GM23338 (cell line): ENCODE measurements at regions not wholly inside any gene's neighbourhood (a gene's known extent, or its start where the extent isn't known, plus 50 kb on each side); places are given as distances from the start of the nearest gene placed in this dataset.
A peak's percentile ranks its signal among the peaks of the same experiment; 100 is the strongest.

Experiments used
- ATAC-seq: fragments of 200-7000 bp; cut with Tn5 transposase; 3 replicates; pipeline ENCODE4 v1.9.1; 2020
- DNase-seq: peaks from one replicate; pipeline ENCODE4 v3.0.0-alpha.2; 2015; ENCODE audit warnings: low spot score
- H2AFZ ChIP-seq: fragments of 200-600 bp; sonication (generic); 2 replicates; pipeline ENCODE4 v1.8.0; 2016; ENCODE audit warnings: antibody characterized with exemption, mild to moderate bottlenecking, moderate library complexity
- H3F3A ChIP-seq: fragments of 200-600 bp; sonication (generic); replicated peaks from 2 replicates; pipeline ENCODE4 v1.8.0; 2017; ENCODE audit warnings: antibody characterized with exemption, mixed run types, low read depth
- H3K27ac ChIP-seq: fragments of 200-600 bp; sonication (generic); 2 replicates; pipeline ENCODE4 v1.6.1; 2016; ENCODE audit warnings: low read depth
- H3K27me3 ChIP-seq: fragments of 200-600 bp; sonication (generic); 2 replicates; pipeline ENCODE4 v1.8.0; 2016; ENCODE audit warnings: mild to moderate bottlenecking, mixed run types, moderate library complexity; ENCODE audit not compliant: insufficient read depth
- H3K36me3 ChIP-seq: fragments of 200-600 bp; sonication (generic); 2 replicates; pipeline ENCODE4 v1.8.0; 2016; ENCODE audit warnings: mild to moderate bottlenecking; ENCODE audit not compliant: insufficient read depth
- H3K4me1 ChIP-seq: fragments of 200-600 bp; sonication (generic); 2 replicates; pipeline ENCODE4 v1.8.0; 2016; ENCODE audit warnings: mild to moderate bottlenecking, moderate library complexity; ENCODE audit not compliant: insufficient read depth
- H3K4me2 ChIP-seq: fragments of 200-600 bp; sonication (generic); 2 replicates; pipeline ENCODE4 v1.7.1; 2017; ENCODE audit warnings: mixed run types
- H3K4me3 ChIP-seq: fragments of 200-600 bp; sonication (generic); 2 replicates; pipeline ENCODE4 v1.6.1; 2016; ENCODE audit warnings: mixed run types
- H3K79me2 ChIP-seq: fragments of 200-600 bp; sonication (generic); replicated peaks from 2 replicates; pipeline ENCODE4 v1.8.0; 2017; ENCODE audit warnings: mild to moderate bottlenecking; ENCODE audit not compliant: insufficient read depth
- H3K9me2 ChIP-seq: fragments of 200-600 bp; sonication (generic); 2 replicates; pipeline ENCODE4 v1.8.0; 2017; ENCODE audit not compliant: insufficient read depth
- H4K20me1 ChIP-seq: fragments of 200-600 bp; sonication (generic); replicated peaks from 2 replicates; pipeline ENCODE4 v1.8.0; 2017; ENCODE audit warnings: mild to moderate bottlenecking; ENCODE audit not compliant: insufficient read depth
- H3K27ac Mint-ChIP-seq: 2 replicates; pipeline ENCODE4 v1.8.0; 2020; ENCODE audit warnings: inconsistent platforms, mild to moderate bottlenecking, moderate library complexity, mixed read lengths
- H3K27me3 Mint-ChIP-seq: 3 replicates; pipeline ENCODE4 v1.8.0; 2022; ENCODE audit warnings: low read depth, mild to moderate bottlenecking, moderate library complexity, mixed read lengths, inconsistent platforms; ENCODE audit not compliant: insufficient read depth, poor library complexity
- H3K36me3 Mint-ChIP-seq: 3 replicates; pipeline ENCODE4 v1.8.0; 2021; ENCODE audit warnings: low read depth, mild to moderate bottlenecking, inconsistent platforms, moderate library complexity, mixed read lengths
- H3K4me1 Mint-ChIP-seq: 3 replicates; pipeline ENCODE4 v1.8.0; 2020; ENCODE audit warnings: mild to moderate bottlenecking, inconsistent platforms, mixed read lengths
- H3K4me3 Mint-ChIP-seq: 3 replicates; pipeline ENCODE4 v1.8.0; 2021; ENCODE audit warnings: moderate library complexity, mild to moderate bottlenecking, inconsistent platforms, mixed read lengths
- H3K9me3 Mint-ChIP-seq: 3 replicates; pipeline ENCODE4 v1.8.0; 2020; ENCODE audit warnings: moderate library complexity, mild to moderate bottlenecking, inconsistent platforms, mixed read lengths
- CTCF ChIP-seq, 2 experiments: fragments of 200-600 bp in 1 of 2; sonication (generic) in 1 of 2; conservative IDR thresholded peaks; 2 replicates each; pipeline versions ENCODE4 v1.5.1 to v1.6.1; 2016 to 2017; ENCODE audit warnings: antibody characterized with exemption in 2 of 2, low read depth in 2 of 2, mild to moderate bottlenecking in 2 of 2, moderate library complexity in 1 of 2
- EZH2 ChIP-seq: fragments of 200-600 bp; sonication (generic); IDR thresholded peaks from one replicate; pipeline ENCODE4 v1.8.0; 2017; ENCODE audit warnings: antibody characterized with exemption, mild to moderate bottlenecking, low read depth; ENCODE audit not compliant: unreplicated experiment
- EZH2phosphoT487 ChIP-seq: fragments of 200-600 bp; sonication (generic); IDR thresholded peaks from one replicate; pipeline ENCODE4 v1.8.1; 2018; ENCODE audit warnings: antibody characterized with exemption; ENCODE audit not compliant: unreplicated experiment
- JUNB ChIP-seq: IDR thresholded peaks from one replicate; pipeline ENCODE4 v1.6.1; 2016; ENCODE audit warnings: antibody characterized with exemption; ENCODE audit not compliant: unreplicated experiment
- POLR2AphosphoS5 ChIP-seq: IDR thresholded peaks from 2 replicates; pipeline ENCODE4 v1.6.1; 2016; ENCODE audit warnings: antibody characterized with exemption, low read depth
- STAT1 ChIP-seq: IDR thresholded peaks from one replicate; pipeline ENCODE4 v1.6.1; 2016; ENCODE audit warnings: antibody characterized with exemption; ENCODE audit not compliant: unreplicated experiment
- ZNF114 ChIP-seq: fragments of 250-450 bp; sonication (Bioruptor Pico); IDR thresholded peaks from 2 replicates; pipeline ENCODE4 v1.5.0; 2020; ENCODE audit warnings: mild to moderate bottlenecking, moderate library complexity
- ZNF462 ChIP-seq: fragments of 250-450 bp; sonication (Bioruptor Pico); IDR thresholded peaks from 2 replicates; pipeline ENCODE4 v1.5.0; 2020; ENCODE audit warnings: mild to moderate bottlenecking, moderate library complexity

GRCh38 chr10:81674941-81675340, 200.1 kb upstream of the NRG3 start:
- Histone ChIP-seq H4K20me1 (no peaks in the 10 kb centered on the region), H3K27ac (no peak overlapping the region), H3K36me3 (no peaks in the 10 kb centered on the region), H3K4me3 (no peak overlapping the region), H3F3A (no peaks in the 10 kb centered on the region), H2AFZ (peak overlapping the region; percentile 38; the same call in 1 of the 2 replicates), H3K9me2 (no peaks in the 10 kb centered on the region), H3K79me2 (no peaks in the 10 kb centered on the region), H3K4me2 (no peak overlapping the region), H3K4me1 (no peaks in the 10 kb centered on the region; the same call in 1 of the 2 replicates), H3K27me3 (no peaks in the 10 kb centered on the region)
- TF ChIP-seq CTCF (conservative IDR thresholded peaks at IDR 0.05; ENCODE audit: low read depth in 2 of 2) (no peak), EZH2 (no peak), EZH2phosphoT487 (no peak), ZNF114 (CRISPR knock-in tag) (no peak), STAT1 (no peak), JUNB (no peak), ZNF462 (CRISPR knock-in tag) (no peak), POLR2AphosphoS5 (no peak)
- DNase-seq (no peak), ATAC-seq (no peak)
- H3K9me3 Mint-ChIP-seq = peaks cover 14% of the 10 kb centered on the region; the same call in 2 of the 3 replicates
- H3K27me3 Mint-ChIP-seq = no peaks in the 10 kb centered on the region
- peaks cover 1% of the 10 kb centered on the region; the same call in 1 of the 3 replicates for H3K36me3 Mint-ChIP-seq
- H3K27ac Mint-ChIP-seq = no peak overlapping the region
- no peak overlapping the region for H3K4me3 Mint-ChIP-seq
- peaks cover 4% of the 10 kb centered on the region; the same call in 2 of the 3 replicates for H3K4me1 Mint-ChIP-seq
